CD14-positive monocyte (primary cell): ENCODE measurements at regions not wholly inside any gene's neighbourhood (a gene's known extent, or its start where the extent isn't known, plus 50 kb on each side); places are given as distances from the start of the nearest gene placed in this dataset.
A peak's percentile ranks its signal among the peaks of the same experiment; 100 is the strongest.

ENCODE experiments used
- DNase-seq, 3 donors: peaks; one replicate each; pipeline ENCODE4 v3.0.0-alpha.2; 2011 to 2022
- H2AFZ ChIP-seq: 2 replicates; pipeline ENCODE4 v1.6.0; 2012; ENCODE audit warnings: mild to moderate bottlenecking, low read depth, low read length, inconsistent platforms; ENCODE audit not compliant: insufficient read depth, poor library complexity, severe bottlenecking
- H3K27ac ChIP-seq, 2 donors: 1 replicate in 1 of 2; 2 replicates in 1 of 2; pipeline ENCODE4 v1.5.1; 2012 to 2013; ENCODE audit warnings: low read length in 2 of 2, control low read depth in 1 of 2, inconsistent platforms in 1 of 2, low read depth in 1 of 2, mild to moderate bottlenecking in 1 of 2
- H3K27me3 ChIP-seq, 2 donors: one replicate each; pipeline versions ENCODE4 v1.6.0 to v1.6.1; 2011 to 2013; ENCODE audit warnings: low read length in 2 of 2; ENCODE audit not compliant: control insufficient read depth in 2 of 2, insufficient read depth in 2 of 2
- H3K36me3 ChIP-seq, 2 donors: replicated peaks in 1 of 2; 1 replicate in 1 of 2; 2 replicates in 1 of 2; pipeline versions ENCODE4 v1.5.1 to v1.6.1; 2012 to 2013; ENCODE audit warnings: low read length in 2 of 2, control low read depth in 1 of 2, inconsistent platforms in 1 of 2, mild to moderate bottlenecking in 1 of 2; ENCODE audit not compliant: insufficient read depth in 2 of 2, control insufficient read depth in 1 of 2
- H3K4me1 ChIP-seq, 2 donors: 1 replicate in 1 of 2; 2 replicates in 1 of 2; pipeline versions ENCODE4 v1.5.1 to v1.6.1; 2012 to 2013; ENCODE audit warnings: low read length in 2 of 2, control low read depth in 1 of 2, inconsistent platforms in 1 of 2, mild to moderate bottlenecking in 1 of 2, moderate library complexity in 1 of 2; ENCODE audit not compliant: insufficient read depth in 2 of 2, control insufficient read depth in 1 of 2
- H3K4me2 ChIP-seq: replicated peaks from 2 replicates; pipeline ENCODE3; 2012; ENCODE audit warnings: low read length, moderate library complexity, mild to moderate bottlenecking; ENCODE audit not compliant: poor library complexity, severe bottlenecking; ENCODE audit errors: extremely low read depth
- H3K4me3 ChIP-seq, 3 experiments: fragments of 200-600 bp in 1 of 3; sonication (generic) in 1 of 3; replicated peaks in 1 of 3; 1 replicate in 2 of 3; 2 replicates in 1 of 3; pipeline ENCODE4 v1.5.1; 2011 to 2013; ENCODE audit warnings: low read length in 3 of 3, mild to moderate bottlenecking in 3 of 3, control low read depth in 2 of 3, low read depth in 2 of 3, inconsistent platforms in 1 of 3, moderate library complexity in 1 of 3
- H3K79me2 ChIP-seq: 2 replicates; pipeline ENCODE4 v1.6.0; 2012; ENCODE audit warnings: mild to moderate bottlenecking, control low read depth, inconsistent platforms, low read length, moderate library complexity; ENCODE audit not compliant: insufficient read depth
- H3K9ac ChIP-seq: 2 replicates; pipeline ENCODE4 v1.6.0; 2017; ENCODE audit warnings: low read length, mild to moderate bottlenecking; ENCODE audit not compliant: insufficient read depth, poor library complexity, severe bottlenecking
- H3K9me3 ChIP-seq, 2 donors: replicated peaks in 1 of 2; 1 replicate in 1 of 2; 2 replicates in 1 of 2; pipeline versions ENCODE4 v1.5.1 to v1.6.1; 2012 to 2013; ENCODE audit warnings: low read length in 2 of 2, control low read depth in 1 of 2; ENCODE audit not compliant: control insufficient read depth in 1 of 2, insufficient read depth in 1 of 2
- H4K20me1 ChIP-seq: 2 replicates; pipeline ENCODE4 v1.6.0; 2012; ENCODE audit warnings: mild to moderate bottlenecking, low read length, control low read depth, moderate library complexity; ENCODE audit not compliant: insufficient read depth
- H3K27ac Mint-ChIP-seq, 7 donors: one replicate each; pipeline ENCODE4 v1.8.0; 2020; ENCODE audit warnings: mild to moderate bottlenecking in 7 of 7, mixed read lengths in 7 of 7, moderate library complexity in 6 of 7, inconsistent platforms in 2 of 7
- H3K27me3 Mint-ChIP-seq, 3 donors: one replicate each; pipeline ENCODE4 v1.8.0; 2021 to 2022; ENCODE audit warnings: low read depth in 3 of 3, mild to moderate bottlenecking in 3 of 3, mixed read lengths in 3 of 3, moderate library complexity in 3 of 3, inconsistent platforms in 1 of 3
- H3K36me3 Mint-ChIP-seq, 2 donors: one replicate each; pipeline ENCODE4 v1.8.0; 2020; ENCODE audit warnings: mixed read lengths in 2 of 2, inconsistent platforms in 1 of 2, mild to moderate bottlenecking in 1 of 2
- H3K4me1 Mint-ChIP-seq: one replicate; pipeline ENCODE4 v1.8.0; 2020; ENCODE audit warnings: mild to moderate bottlenecking, mixed read lengths
- H3K4me3 Mint-ChIP-seq, 2 donors: one replicate each; pipeline ENCODE4 v1.8.0; 2020; ENCODE audit warnings: mild to moderate bottlenecking in 2 of 2, mixed read lengths in 2 of 2, moderate library complexity in 1 of 2
- H3K9me3 Mint-ChIP-seq, 7 donors: one replicate each; pipeline ENCODE4 v1.8.0; 2020 to 2022; ENCODE audit warnings: mixed read lengths in 7 of 7, mild to moderate bottlenecking in 6 of 7, moderate library complexity in 6 of 7, inconsistent platforms in 2 of 7
- CTCF ChIP-seq: fragments of 200-600 bp; IDR thresholded peaks from one replicate; pipeline ENCODE4 v1.8.0; 2022; ENCODE audit warnings: antibody characterized with exemption, mild to moderate bottlenecking
- WGBS: methylation state at CpG from one replicate; pipeline ENCODE4 v1.1.5; 2013; ENCODE audit warnings: missing lambda C conversion rate; ENCODE audit not compliant: insufficient coverage; 5-methylcytosine and 5-hydroxymethylcytosine counted together
- intact Hi-C, 2 donors: fragments of 100-400 bp; cut with micrococcal nuclease; formaldehyde crosslinking; loops; one replicate each; pipeline versions ENCODE4 v1.15.0 to v1.15.1; 2023

DNA sequence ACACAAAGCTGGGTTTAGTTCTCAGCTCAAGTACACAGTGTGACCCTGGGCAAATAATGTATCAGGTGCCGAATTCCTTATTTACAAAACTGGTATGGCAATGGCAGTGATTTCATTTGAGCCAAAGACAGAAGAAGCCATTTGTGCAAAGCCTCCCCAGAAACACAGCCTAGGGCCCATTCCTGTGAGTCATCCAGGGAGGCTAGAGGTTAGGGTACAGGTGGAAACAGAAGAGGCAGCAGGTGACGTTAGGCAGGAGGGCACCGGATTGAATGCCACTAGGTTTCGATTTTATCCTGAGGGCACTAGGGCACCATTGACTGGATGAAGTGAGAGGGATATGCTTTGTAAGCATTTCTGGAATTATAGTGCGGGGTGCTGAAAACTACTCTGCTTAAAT lies 766.9 kb upstream of the NR2F2 start:
- Mint-ChIP-seq H3K27ac (peak overlapping the region in 1 of 7 donors; percentile 2), H3K36me3 (no peaks in the 10 kb centered on the region), H3K4me1 (no peaks in the 10 kb centered on the region), H3K4me3 (no peak overlapping the region), H3K9me3 (peaks cover 0 to 3% (median 2%) of the 10 kb centered on the region in 7 donors), H3K27me3 (peaks cover 0 to 2% (median 2%) of the 10 kb centered on the region in 3 donors)
- Histone ChIP-seq H2AFZ (no peak overlapping the region), H3K4me3 (no peak overlapping the region), H3K27me3 (no peaks in the 10 kb centered on the region), H3K79me2 (no peaks in the 10 kb centered on the region), H3K27ac (no peak overlapping the region), H3K9ac (no peak overlapping the region), H3K4me2 (no peak overlapping the region), H3K4me1 (no peaks in the 10 kb centered on the region), H3K9me3 (no peaks in the 10 kb centered on the region), H4K20me1 (no peaks in the 10 kb centered on the region), H3K36me3 (no peaks in the 10 kb centered on the region)
- DNase-seq = no peak
- 100% methylated on average over 4 of the region's 5 CpGs for WGBS
- no peak for TF ChIP-seq CTCF
- intact Hi-C loops = no loop called here

DNA sequence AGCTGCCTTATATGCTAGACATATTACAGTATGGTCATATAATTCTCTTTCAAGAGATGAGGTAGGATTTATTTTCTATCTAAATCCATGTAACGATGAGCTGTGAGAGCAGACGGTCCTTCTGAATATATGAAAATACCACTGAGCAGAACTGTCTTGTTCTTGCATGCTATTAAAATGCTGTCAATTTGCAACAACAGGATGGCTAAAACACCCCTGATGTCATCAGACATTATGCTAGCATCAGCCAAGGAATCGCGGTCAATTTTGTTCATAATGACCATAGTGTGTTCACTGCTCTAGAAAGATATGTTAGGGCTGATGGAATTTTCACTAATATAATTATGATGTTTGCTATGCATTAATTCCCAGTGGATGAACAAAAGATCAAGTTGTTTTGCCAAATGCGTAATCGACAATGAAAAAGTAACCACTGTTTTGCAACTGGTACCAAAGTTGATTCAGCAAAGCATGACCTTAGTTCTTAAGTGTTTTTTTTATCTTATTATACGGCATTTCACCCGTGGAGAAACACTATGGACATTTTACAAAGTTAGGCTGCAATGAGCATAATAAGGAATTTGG lies 765.4 kb upstream of the NR2F2 start:
- Mint-ChIP-seq H3K27me3 (peaks cover 0 to 2% (median 0%) of the 10 kb centered on the region in 3 donors), H3K4me3 (no peak overlapping the region), H3K9me3 (peaks cover 0 to 3% (median 0%) of the 10 kb centered on the region in 7 donors), H3K36me3 (no peaks in the 10 kb centered on the region), H3K27ac (no peak overlapping the region), H3K4me1 (no peaks in the 10 kb centered on the region)
- Histone ChIP-seq H3K4me1 (no peaks in the 10 kb centered on the region), H3K9me3 (no peaks in the 10 kb centered on the region), H3K27ac (no peak overlapping the region), H3K4me2 (no peak overlapping the region), H3K27me3 (no peaks in the 10 kb centered on the region), H3K36me3 (no peaks in the 10 kb centered on the region), H4K20me1 (no peaks in the 10 kb centered on the region), H3K4me3 (no peak overlapping the region), H2AFZ (no peak overlapping the region), H3K9ac (no peak overlapping the region), H3K79me2 (no peaks in the 10 kb centered on the region)
- no peak for DNase-seq
- WGBS = 83% methylated on average over 2 of the region's 8 CpGs
- intact Hi-C loops = no loop called here
- no peak for TF ChIP-seq CTCF
